Inflammatory macrophage treated with lipopolysaccharide for 1 hour (primary cell): ENCODE measurements at regions not wholly inside any gene's neighbourhood (a gene's known extent, or its start where the extent isn't known, plus 50 kb on each side); places are given as distances from the start of the nearest gene placed in this dataset.

Experiments used
- DNase-seq, 2 donors: peaks; one replicate each; pipeline ENCODE4 v3.0.0-alpha.2; 2020 to 2022

GRCh38 chr14:61847861-61848260, 85.6 kb downstream of the SNAPC1 start:
- DNase-seq, result no peak

DNA sequence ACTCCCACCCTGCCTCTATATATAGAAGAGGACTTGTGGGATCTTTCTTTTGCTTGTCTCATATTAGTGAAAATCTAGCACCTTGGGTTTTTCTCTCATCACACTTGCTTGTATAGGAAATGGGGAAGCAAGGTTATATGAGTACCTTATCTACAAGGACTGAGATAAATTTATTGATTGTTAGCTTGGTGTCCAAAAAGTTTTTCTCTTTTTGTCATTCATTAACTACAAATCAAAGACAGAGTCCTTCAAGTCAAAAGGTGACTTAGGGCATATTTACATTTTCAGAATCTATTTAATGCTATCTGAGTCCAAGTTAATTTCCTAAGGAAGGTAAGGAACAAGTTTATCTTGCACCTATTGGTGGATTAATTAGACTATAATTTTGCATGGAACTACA, 92.7 kb downstream of the SNAPC1 start:
- DNase-seq, result no peak

DNA sequence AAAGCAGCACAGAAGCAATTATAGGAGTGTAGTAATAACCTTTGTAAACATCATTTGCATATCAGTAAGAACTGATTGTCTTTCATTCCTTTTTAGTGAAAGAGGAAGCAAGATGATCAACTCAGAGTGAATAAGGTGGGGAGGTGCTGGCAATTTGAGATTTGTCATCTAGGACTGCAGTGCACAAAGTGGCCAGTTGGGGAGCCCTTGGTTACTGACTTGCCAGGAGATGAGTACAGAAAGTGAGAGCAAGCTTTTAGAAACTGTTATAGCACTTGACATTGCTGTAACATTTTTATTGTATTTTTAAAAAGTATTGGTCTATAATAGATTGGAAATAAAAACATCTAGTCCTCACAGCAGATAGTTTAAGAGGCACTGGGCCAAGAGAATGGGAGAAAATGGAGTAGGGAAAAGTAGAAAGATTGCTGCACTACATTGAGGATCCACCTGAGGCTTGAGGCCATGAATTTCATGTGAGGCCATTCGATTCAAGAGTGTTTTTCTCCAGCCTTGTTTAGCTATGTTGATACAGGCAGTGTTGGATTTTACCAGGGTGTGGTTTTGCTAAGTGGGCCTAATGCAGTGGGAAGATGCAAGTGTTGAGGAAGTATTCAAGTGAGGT, 98.2 kb downstream of the SNAPC1 start:
- DNase-seq, result peak; percentile 40 to 70

GRCh38 chr14:61861320-61861865, 99.2 kb downstream of the SNAPC1 start:
- DNase-seq, result no peak

DNA sequence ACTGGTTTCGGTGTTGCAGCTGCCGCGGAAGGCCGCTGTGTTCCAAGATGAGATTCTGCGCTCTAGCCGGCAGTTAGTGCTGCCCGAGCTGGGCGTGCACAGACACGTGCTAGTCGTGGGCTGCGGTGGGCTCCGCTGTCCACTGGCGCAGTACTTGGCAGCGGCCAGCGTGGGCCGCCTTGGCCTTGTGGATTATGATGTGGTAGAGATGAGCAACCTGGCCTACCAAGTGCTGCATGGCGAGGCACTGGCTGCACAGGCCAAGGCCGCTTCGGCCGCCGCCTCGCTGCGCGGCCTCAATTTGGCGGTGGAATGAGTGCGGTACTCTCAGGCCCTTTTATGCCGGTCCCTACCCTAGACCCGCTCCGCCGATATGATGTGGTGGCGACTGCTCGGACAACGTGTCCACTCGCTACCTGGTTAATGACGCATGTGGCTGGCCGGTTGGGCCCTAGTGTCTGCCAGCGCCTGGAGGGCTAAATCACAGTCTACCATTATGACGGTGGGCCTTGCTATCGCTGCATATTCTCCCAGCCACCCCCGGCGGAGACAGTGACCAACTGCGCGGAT, 102.2 kb downstream of the SNAPC1 start:
- DNase-seq, result no peak

DNA sequence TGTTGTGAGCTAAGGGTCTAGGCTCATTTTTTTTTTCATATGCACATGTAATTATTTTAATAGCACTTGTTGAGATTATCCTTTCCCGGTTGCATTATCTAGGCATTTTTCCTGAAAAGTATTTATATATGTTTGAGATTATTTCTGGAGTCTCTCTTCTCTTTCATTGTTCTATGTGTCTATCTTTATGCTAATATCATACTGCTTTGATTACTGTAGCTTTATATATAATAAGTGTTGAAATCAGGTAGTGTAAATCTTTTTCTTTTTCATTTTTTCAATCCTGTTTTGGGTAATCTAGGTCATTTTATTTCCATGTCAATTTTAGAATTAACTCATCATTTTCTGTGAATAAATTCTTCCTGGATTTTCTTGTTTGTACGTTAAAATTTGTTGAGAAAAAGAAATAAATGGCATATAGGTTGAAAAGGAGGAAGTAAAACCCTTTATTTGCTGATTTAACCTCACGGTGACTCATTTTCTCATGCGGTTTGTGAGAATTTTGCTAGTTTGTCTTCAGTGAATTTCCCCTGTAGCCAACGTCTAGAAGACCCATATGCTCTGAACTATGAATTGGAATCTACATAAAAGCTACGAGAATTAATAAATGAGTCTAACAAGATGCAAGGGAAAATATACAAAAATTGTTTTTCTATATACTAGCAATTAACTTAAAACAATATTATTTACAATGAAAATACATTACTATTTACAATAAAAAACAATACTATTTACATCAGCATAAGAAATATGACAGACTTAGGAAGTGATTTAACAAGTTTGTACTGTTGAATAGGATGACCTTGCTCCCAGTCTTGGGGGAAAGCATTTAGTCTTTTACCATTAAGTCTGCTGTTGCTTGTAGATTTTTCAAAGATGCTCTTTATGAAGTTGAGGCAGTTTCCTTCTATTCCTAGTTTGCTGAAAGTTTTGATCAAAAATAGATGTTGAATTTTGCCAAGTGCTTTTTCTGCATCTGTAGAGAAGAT, 105.0 kb downstream of the SNAPC1 start:
- DNase-seq, result peak; percentile 79 to 84

- DNase-seq, result peak; percentile 35 to 60
Observed at GRCh38 chr14:61868846-61869245, 106.6 kb downstream of the SNAPC1 start.

DNA sequence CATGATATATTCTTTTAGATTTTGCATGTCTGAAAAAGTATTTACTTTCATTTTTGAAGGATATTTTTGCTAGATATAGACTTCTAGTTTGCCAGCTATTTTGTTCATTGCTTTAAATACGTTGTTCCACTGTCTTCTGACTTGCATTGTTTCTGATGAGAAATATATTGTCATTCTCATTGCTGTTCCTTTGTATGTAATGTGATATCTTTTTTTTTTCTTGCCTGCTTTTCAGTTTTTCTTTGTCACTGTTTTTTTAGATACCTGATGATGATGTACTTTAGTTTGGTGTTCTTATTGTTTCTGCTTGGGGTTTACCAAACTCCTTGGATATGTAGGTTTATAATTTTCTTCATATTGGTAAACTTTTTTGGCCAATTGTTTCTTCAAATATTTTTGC, 107.9 kb downstream of the SNAPC1 start:
- no peak for DNase-seq

DNA sequence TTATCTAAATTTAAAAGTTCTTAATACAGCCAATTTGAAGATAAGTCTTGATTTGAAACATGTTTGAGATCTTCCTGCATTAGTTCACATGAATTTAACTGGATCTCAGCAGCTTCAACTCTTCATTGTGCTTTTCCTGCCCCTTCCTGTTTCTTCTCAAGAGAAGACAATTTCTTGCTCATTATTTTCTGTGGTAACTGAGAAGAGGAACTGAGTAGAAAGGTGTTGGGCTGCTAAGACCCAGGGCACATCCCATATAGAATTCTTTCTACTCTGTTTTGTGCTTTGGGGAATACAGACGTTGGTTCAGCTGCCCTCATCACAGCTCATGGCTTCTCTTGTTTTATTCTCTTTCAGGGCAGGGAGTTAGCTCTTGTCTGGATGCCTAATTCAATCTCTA, 110.2 kb downstream of the SNAPC1 start:
- DNase-seq, result peak in 1 of 2 donors; percentile 5

DNA sequence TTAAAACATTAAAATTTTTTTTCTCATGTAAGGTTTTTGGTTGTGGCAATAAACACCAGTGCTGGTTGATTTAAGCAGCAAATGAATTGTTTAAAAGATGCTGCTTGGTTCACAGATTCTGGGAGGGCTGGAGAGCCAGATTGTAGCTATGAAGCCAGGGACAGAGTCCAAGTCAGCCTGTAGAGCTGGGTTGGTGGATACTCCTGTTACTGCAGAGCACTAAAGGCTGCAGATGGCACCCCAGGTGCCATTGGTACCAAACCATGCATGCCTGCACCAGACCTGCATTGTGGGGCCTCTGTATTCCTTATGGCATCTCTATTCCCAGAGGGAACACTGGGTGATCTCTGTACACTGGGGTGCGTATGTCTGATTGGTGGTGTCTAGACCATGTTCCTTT, 113.3 kb downstream of the SNAPC1 start:
- no peak for DNase-seq

DNA sequence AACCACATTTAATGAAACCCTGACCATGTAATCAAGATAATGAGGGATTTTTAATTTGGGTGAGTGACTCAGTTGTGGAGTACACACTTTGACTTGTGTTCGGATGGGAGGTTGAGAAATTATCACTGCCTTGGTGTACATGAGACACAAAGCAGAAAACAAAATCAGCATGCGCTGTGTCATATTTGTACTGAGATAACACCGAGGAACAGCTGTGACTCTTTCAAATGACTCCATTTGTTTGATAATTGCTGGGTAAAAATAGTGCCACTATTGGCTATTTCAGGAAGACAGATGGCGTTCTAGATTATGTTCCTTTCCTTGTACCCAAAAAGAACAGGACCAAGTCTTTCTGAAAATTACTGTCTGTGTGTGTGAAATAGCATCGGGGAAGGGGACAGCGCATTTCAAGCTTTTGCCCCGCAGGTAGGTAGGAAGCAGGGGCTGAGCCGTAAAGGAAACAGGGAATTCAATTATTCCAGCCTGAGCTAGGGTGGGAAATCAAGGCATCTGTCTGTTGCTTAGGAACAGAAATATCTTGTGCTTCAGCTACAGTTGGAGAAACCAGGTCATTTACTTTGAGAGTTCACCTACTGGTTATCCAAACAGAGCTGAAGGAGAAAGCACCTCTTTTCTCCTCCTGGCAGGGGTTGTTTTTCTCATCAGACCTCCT, 114.3 kb downstream of the SNAPC1 start:
- no peak for DNase-seq

GRCh38 chr14:61877035-61877390, 114.8 kb downstream of the SNAPC1 start:
- DNase-seq, result no peak

DNA sequence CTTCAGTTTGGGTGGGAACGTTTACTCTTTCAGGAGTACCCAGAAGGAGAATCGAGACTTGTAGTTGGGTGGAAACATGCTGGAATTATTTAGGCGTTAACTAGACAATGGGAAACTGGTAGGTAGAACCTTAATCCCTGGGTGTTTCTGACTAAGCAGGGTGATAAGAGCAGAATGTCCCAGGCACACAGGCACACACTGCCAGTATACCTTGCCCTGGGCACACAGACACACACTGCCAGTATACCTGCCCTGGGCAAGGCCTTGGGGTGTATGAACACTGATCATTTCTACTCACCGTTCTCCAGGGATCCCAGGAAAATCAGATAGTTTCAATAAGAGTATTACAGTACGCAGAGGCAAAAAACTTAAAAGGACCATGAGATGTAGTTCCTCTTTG, 115.5 kb downstream of the SNAPC1 start:
- no peak for DNase-seq

DNA sequence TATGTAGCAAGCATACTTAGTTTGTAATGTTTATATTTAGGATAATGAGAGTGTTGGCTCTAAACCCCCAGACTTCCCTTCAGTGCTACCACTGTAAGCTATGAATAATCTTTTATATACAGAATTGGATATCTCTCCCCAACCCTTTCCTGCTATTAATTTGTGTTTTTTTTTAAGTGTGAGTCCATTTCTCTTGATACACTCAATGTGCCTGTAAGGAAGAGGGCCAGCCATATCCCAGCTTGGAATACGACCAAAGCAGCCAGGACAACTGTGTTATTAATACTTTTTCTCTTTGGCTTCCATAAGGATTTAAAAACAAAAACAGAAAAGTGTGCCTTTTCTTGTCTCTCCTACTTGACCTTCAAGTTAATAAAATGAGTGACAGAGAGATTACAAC, 116.7 kb downstream of the SNAPC1 start:
- no peak for DNase-seq

GRCh38 chr14:61881046-61881445, 118.8 kb downstream of the SNAPC1 start:
- no peak for DNase-seq

- DNase-seq, result no peak
Observed at GRCh38 chr14:61884711-61885110, 122.5 kb downstream of the SNAPC1 start.

GRCh38 chr14:61885203-61885961, 123.2 kb downstream of the SNAPC1 start:
- DNase-seq, result no peak

GRCh38 chr14:61887628-61888027, 125.4 kb downstream of the SNAPC1 start:
- no peak for DNase-seq

DNA sequence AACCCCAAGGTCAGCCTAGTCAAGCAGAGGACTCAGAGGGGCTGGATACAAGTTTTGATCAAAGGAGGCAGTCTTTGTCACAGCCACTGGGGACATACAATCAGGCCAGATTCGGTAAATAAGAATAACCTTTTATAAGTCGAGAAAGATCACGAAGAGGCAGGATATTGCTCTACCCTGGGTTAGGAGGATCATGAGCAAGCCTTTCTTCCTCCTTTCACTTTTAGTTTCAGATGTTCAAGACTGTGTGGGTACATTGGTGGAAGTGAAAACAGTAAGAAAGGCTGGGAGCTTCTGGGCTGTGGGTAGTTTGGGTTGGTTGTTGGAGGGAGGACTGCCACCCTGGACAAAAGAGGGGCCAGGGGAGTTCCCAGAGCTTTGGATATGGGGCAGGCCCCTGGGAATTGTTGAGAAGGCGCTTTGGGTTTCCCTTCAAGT, 127.7 kb downstream of the SNAPC1 start:
- DNase-seq, result peak; percentile 57 to 83

- no peak for DNase-seq
Observed at GRCh38 chr14:61891170-61891569, 128.9 kb downstream of the SNAPC1 start.

DNA sequence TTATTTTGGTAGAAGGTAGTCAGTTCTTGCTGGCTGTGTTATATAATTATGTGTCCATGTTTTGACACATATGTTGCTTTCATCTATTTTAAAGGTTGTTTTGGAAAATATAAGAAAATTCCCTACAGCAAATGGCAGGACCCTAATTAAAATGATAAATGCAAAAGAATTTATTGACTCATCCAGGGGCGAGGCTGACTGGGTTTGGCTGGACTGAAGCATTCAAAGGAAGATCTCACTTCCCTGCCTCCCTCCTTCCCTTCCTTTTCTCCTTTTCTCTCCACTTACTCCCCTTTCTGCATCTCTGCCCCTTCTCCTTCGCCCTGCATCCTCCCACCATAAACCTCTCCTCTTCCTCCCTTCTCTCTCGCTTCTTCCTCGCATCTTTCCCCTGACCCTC, 129.6 kb downstream of the SNAPC1 start:
- DNase-seq, result no peak

DNA sequence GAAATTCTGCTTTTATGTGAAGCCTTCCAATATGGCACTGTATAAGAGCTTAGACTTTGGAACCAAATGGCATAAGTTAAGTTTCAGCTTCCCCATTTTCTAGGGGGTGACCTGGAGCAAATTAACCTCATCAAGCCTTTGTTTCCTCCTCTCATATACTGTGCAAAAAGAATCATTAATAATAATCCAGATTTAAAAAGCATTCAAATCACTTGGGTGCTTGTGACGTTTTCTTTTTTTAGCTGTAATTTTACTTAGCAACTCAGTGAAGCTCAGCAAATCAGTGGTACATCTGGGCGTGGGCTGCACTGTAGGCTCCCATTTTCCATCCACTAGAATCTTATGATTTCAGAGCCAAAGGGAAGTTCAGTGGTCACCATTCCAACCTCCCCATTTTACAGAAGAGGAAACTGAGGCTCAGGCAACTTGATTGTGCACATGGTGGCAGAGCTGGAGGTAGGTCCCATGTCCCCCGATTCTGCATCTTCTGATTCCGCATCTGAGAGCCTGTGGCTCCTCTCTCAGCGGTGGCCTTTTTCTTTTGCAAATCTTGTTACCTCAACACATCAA, 131.2 kb downstream of the SNAPC1 start:
- no peak for DNase-seq
